HCT116 (cell line): ENCODE measurements at regions not wholly inside any gene's neighbourhood (a gene's known extent, or its start where the extent isn't known, plus 50 kb on each side); places are given as distances from the start of the nearest gene placed in this dataset.

Experiments used
- CEBPB ChIP-seq: IDR thresholded peaks from 2 replicates; pipeline ENCODE4 v1.6.1; 2012; ENCODE audit warnings: low read depth
- CTCF ChIP-seq, 3 experiments: fragments of 200-600 bp in 1 of 3; sonication (generic) in 1 of 3; IDR thresholded peaks in 2 of 3; conservative IDR thresholded peaks in 1 of 3; 2 replicates each; pipeline ENCODE4 v1.5.1; 2012 to 2017; ENCODE audit warnings: low read depth in 2 of 3, low read length in 2 of 3, antibody characterized with exemption in 1 of 3, borderline replicate concordance in 1 of 3, control low read depth in 1 of 3, mild to moderate bottlenecking in 1 of 3, mixed read lengths in 1 of 3, mixed run types in 1 of 3, moderate library complexity in 1 of 3; ENCODE audit not compliant: insufficient read depth in 1 of 3
- EZH2 ChIP-seq: fragments of 200-600 bp; sonication (generic); IDR thresholded peaks from 2 replicates; pipeline ENCODE4 v1.6.1; 2017; ENCODE audit warnings: antibody characterized with exemption, mixed run types
- POLR2A ChIP-seq: IDR thresholded peaks from 2 replicates; pipeline ENCODE4 v1.7.0; 2011; ENCODE audit warnings: borderline replicate concordance; ENCODE audit not compliant: insufficient read depth, insufficient read length; ENCODE audit errors: extremely low read depth
- POLR2AphosphoS5 ChIP-seq: IDR thresholded peaks from 2 replicates; pipeline ENCODE4 v1.6.1; 2011; ENCODE audit warnings: mild to moderate bottlenecking, low read depth, low read length, moderate library complexity
- RAD21 ChIP-seq: IDR thresholded peaks from 2 replicates; pipeline ENCODE4 v1.6.1; 2012; ENCODE audit warnings: low read depth, mild to moderate bottlenecking
- SP1 ChIP-seq: IDR thresholded peaks from 2 replicates; pipeline ENCODE4 v1.6.1; 2012; ENCODE audit warnings: low read depth
- YY1 ChIP-seq: IDR thresholded peaks from 2 replicates; pipeline ENCODE4 v1.6.1; 2011; ENCODE audit warnings: low read length, low read depth, moderate library complexity, mild to moderate bottlenecking; ENCODE audit not compliant: insufficient replicate concordance; ENCODE audit errors: extremely low read depth
- TF ChIP-seq, protein P1 (sequence below): IDR thresholded peaks from 2 replicates; pipeline ENCODE4 v1.6.1; 2012

DNA sequence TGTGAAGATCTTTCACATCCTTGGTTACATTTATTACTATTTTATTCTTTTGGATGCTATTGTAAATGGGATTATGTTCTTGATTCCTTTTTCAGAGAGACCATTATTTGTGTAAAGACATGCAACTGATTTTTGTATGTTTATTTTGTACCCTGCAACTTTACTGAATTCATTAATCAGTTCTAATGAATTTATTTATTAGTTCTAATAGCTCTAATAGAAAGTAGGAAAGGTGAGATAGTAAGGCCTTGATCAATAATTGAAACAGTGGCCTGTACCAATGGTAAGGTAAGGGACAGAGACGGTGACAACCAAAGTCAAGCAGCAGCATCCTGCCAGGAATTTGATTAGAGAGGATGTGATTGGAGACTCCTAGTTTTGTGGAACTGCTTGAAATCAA lies 224.1 kb downstream of the PHLDA1 start:
- TF ChIP-seq POLR2A: no peak
- TF ChIP-seq SP1: no peak
- TF ChIP-seq EZH2: no peak
- no peak for TF ChIP-seq CTCF (IDR thresholded peaks at IDR 0.05 in 2 of 3, conservative IDR thresholded peaks at IDR 0.05 in 1 of 3; ENCODE audit: borderline replicate concordance in 1 of 3, insufficient read depth in 1 of 3, low read depth in 2 of 3, low read length in 2 of 3)
- TF ChIP-seq, protein P1, sequence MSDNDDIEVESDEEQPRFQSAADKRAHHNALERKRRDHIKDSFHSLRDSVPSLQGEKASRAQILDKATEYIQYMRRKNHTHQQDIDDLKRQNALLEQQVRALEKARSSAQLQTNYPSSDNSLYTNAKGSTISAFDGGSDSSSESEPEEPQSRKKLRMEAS: no peak
- TF ChIP-seq CEBPB: no peak
- TF ChIP-seq POLR2AphosphoS5: no peak
- no peak for TF ChIP-seq RAD21
- TF ChIP-seq YY1: no peak
